Adipocyte (in vitro differentiated cells): ENCODE measurements at regions not wholly inside any gene's neighbourhood (a gene's known extent, or its start where the extent isn't known, plus 50 kb on each side); places are given as distances from the start of the nearest gene placed in this dataset.

Source experiments
- DNase-seq: peaks from one replicate; pipeline ENCODE4 v3.0.0-alpha.2; 2015; ENCODE audit warnings: low read depth
- H3K27me3 ChIP-seq: replicated peaks from 2 replicates; pipeline ENCODE4 v1.7.0; 2013; ENCODE audit warnings: mild to moderate bottlenecking, low read length, moderate library complexity; ENCODE audit not compliant: control insufficient read depth, insufficient read depth
- H3K36me3 ChIP-seq: 2 replicates; pipeline ENCODE4 v1.7.0; 2013; ENCODE audit warnings: low read length, mild to moderate bottlenecking, moderate library complexity; ENCODE audit not compliant: control insufficient read depth, insufficient read depth, severe bottlenecking
- H3K4me1 ChIP-seq: 2 replicates; pipeline ENCODE4 v1.7.0; 2013; ENCODE audit warnings: mild to moderate bottlenecking, low read length, moderate library complexity; ENCODE audit not compliant: control insufficient read depth, insufficient read depth
- H3K4me3 ChIP-seq: 2 replicates; pipeline ENCODE4 v1.7.0; 2013; ENCODE audit warnings: mild to moderate bottlenecking, low read length, moderate library complexity
- H3K9ac ChIP-seq: 2 replicates; pipeline ENCODE4 v1.7.0; 2013; ENCODE audit warnings: mild to moderate bottlenecking, low read length, moderate library complexity
- H3K9me3 ChIP-seq: 2 replicates; pipeline ENCODE4 v1.7.0; 2013; ENCODE audit warnings: mild to moderate bottlenecking, low read length, moderate library complexity; ENCODE audit not compliant: control insufficient read depth

- H3K4me3 ChIP-seq, result no peak overlapping the region
- H3K9me3 ChIP-seq, result no peaks in the 10 kb centered on the region
- peaks cover 11% of the 10 kb centered on the region for H3K27me3 ChIP-seq
- no peaks in the 10 kb centered on the region for H3K36me3 ChIP-seq
- H3K9ac ChIP-seq, result no peak overlapping the region
- no peaks in the 10 kb centered on the region for H3K4me1 ChIP-seq
- DNase-seq, result no peak
Observed at GRCh38 chr10:121285406-121286196, 312.6 kb downstream of the FGFR2 start.

GRCh38 chr10:121288011-121288410 lies 310.2 kb downstream of the FGFR2 start:
- Histone ChIP-seq H3K27me3 (peaks cover 16% of the 10 kb centered on the region), H3K4me3 (no peak overlapping the region), H3K9ac (no peak overlapping the region), H3K9me3 (no peaks in the 10 kb centered on the region), H3K36me3 (no peaks in the 10 kb centered on the region), H3K4me1 (no peaks in the 10 kb centered on the region)
- DNase-seq, result no peak

- Histone ChIP-seq H3K4me1 (no peaks in the 10 kb centered on the region), H3K9me3 (no peaks in the 10 kb centered on the region), H3K9ac (no peak overlapping the region), H3K27me3 (peaks cover 18% of the 10 kb centered on the region), H3K4me3 (no peak overlapping the region), H3K36me3 (no peaks in the 10 kb centered on the region)
- DNase-seq, result no peak
Observed at GRCh38 chr10:121288864-121289661, 309.2 kb downstream of the FGFR2 start.

DNA sequence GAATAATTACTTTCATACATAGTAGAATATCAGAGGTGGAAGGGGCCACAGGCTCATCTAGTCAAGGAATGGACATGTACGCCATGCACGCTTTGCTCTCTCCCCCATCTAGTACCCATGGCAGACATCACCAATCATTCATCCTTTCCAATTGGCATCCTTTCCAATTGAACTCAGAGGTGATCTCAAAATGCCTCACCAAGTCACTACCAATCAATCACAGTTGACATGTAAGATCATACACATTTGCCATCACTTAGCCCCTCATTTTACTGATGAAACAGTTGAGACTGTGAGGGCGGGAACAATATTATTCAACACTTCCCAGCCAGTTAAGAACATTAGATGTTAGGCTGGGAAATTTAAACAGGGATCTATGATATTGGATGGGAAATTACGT lies 308.4 kb downstream of the FGFR2 start:
- Histone ChIP-seq H3K4me3 (no peak overlapping the region), H3K9ac (no peak overlapping the region), H3K4me1 (no peaks in the 10 kb centered on the region)

DNA sequence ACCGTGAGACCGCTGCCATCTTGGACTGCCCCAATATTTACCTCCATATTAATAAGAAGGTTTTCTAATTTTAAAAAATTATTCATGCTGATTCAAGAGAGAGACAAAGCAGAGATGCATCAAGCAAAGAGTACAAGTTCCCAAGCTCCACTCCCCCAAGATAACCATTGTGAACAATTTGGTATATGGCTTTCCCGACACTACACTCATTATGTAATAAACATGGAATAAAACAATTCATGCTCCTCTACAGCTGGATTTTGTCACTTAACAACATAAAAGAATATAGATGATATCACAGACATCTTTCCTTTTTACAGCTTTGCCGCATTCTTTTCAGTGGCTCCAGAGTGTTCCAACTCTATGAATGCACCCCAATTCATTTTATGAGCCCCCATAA lies 307.6 kb downstream of the FGFR2 start:
- Histone ChIP-seq H3K4me1 (no peaks in the 10 kb centered on the region), H3K36me3 (no peaks in the 10 kb centered on the region), H3K9ac (no peak overlapping the region), H3K27me3 (peaks cover 24% of the 10 kb centered on the region), H3K4me3 (no peak overlapping the region), H3K9me3 (no peaks in the 10 kb centered on the region)
- DNase-seq, result no peak

More for the DNA sequence above, 308.4 kb downstream of the FGFR2 start:
- Histone ChIP-seq H3K27me3 (peaks cover 24% of the 10 kb centered on the region), H3K36me3 (no peaks in the 10 kb centered on the region), H3K9me3 (no peaks in the 10 kb centered on the region)
- no peak for DNase-seq

DNA sequence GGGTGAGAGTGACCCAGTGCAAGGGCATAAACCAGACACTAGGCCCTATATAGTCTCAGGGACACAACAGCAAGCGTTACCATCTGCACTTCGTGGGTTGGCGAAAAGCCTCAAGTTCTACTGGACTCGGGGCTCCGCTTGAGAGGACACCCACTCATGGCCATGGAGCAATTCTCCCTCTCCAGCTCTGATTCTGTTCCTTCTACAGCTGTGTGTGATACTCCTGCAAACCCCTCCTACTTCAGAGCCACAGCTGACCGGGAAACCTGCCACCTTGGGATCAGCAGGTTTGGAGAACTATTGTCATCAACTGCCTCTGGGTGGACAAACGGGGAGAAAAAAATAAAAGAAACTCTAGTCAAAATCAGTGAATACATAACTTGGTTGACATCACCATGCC lies 306.9 kb downstream of the FGFR2 start:
- no peaks in the 10 kb centered on the region for H3K4me1 ChIP-seq
- H3K27me3 ChIP-seq, result peaks cover 24% of the 10 kb centered on the region
- no peak overlapping the region for H3K4me3 ChIP-seq
- DNase-seq, result no peak
- no peaks in the 10 kb centered on the region for H3K36me3 ChIP-seq
- no peaks in the 10 kb centered on the region for H3K9me3 ChIP-seq
- H3K9ac ChIP-seq, result no peak overlapping the region

GRCh38 chr10:121291823-121292222 lies 306.4 kb downstream of the FGFR2 start:
- peaks cover 24% of the 10 kb centered on the region for H3K27me3 ChIP-seq
- no peak overlapping the region for H3K9ac ChIP-seq
- DNase-seq, result no peak
- H3K4me1 ChIP-seq, result no peaks in the 10 kb centered on the region
- H3K9me3 ChIP-seq, result no peaks in the 10 kb centered on the region
- H3K36me3 ChIP-seq, result no peaks in the 10 kb centered on the region
- H3K4me3 ChIP-seq, result no peak overlapping the region

GRCh38 chr10:121292321-121292720 lies 305.9 kb downstream of the FGFR2 start:
- H3K4me1 ChIP-seq, result no peaks in the 10 kb centered on the region

GRCh38 chr10:121293110-121293509 lies 305.1 kb downstream of the FGFR2 start:
- DNase-seq, result no peak
- Histone ChIP-seq H3K4me3 (no peak overlapping the region), H3K4me1 (no peaks in the 10 kb centered on the region), H3K9ac (no peak overlapping the region), H3K36me3 (no peaks in the 10 kb centered on the region), H3K27me3 (peaks cover 18% of the 10 kb centered on the region), H3K9me3 (no peaks in the 10 kb centered on the region)

More at GRCh38 chr10:121292321-121292720, 305.9 kb downstream of the FGFR2 start:
- no peaks in the 10 kb centered on the region for H3K9me3 ChIP-seq
- peaks cover 24% of the 10 kb centered on the region for H3K27me3 ChIP-seq
- no peaks in the 10 kb centered on the region for H3K36me3 ChIP-seq
- H3K9ac ChIP-seq, result no peak overlapping the region
- no peak overlapping the region for H3K4me3 ChIP-seq
- DNase-seq, result no peak

DNA sequence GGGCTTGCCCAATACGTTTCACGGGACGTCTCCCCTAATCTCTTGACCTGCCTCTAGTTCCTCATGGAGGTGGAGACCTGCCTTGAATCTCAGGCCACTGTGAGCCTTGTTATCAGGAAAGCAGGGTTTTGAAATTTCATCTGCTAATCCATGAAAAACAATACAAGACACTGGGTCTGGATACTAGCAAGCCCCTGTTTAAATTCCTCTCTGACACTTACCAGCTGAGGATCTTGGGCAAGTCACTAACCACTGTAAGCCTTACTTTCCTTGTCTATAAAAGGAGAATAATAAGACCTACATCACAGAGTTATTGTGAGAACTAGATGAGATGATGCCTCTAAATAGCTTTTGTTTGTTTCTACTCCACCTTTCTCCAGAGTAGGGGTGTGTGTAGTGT lies 303.6 kb downstream of the FGFR2 start:
- Histone ChIP-seq H3K4me3 (no peak overlapping the region), H3K27me3 (peaks cover 15% of the 10 kb centered on the region), H3K36me3 (no peaks in the 10 kb centered on the region), H3K4me1 (no peaks in the 10 kb centered on the region), H3K9ac (no peak overlapping the region), H3K9me3 (no peaks in the 10 kb centered on the region)
- no peak for DNase-seq

- H3K4me1 ChIP-seq, result no peaks in the 10 kb centered on the region
- no peak for DNase-seq
- H3K9ac ChIP-seq, result no peak overlapping the region
- no peaks in the 10 kb centered on the region for H3K9me3 ChIP-seq
- H3K36me3 ChIP-seq, result no peaks in the 10 kb centered on the region
- H3K27me3 ChIP-seq, result peaks cover 13% of the 10 kb centered on the region
- no peak overlapping the region for H3K4me3 ChIP-seq
Observed at GRCh38 chr10:121296378-121296777, 301.9 kb downstream of the FGFR2 start.
